Neural cell (in vitro differentiated cells): ENCODE measurements at regions not wholly inside any gene's neighbourhood (a gene's known extent, or its start where the extent isn't known, plus 50 kb on each side); places are given as distances from the start of the nearest gene placed in this dataset.

Source experiments
- H2AFZ ChIP-seq: fragments of 200-600, 300-800 bp; sonication (generic), shearing (Covaris generic); 2 replicates; pipeline ENCODE4 v1.6.0; 2014; ENCODE audit warnings: low read depth, mild to moderate bottlenecking, antibody characterized with exemption, low read length, moderate library complexity
- H3F3A ChIP-seq: fragments of 200-600 bp; shearing (Covaris generic); 2 replicates; pipeline ENCODE4 v1.6.1; 2016; ENCODE audit warnings: mild to moderate bottlenecking, moderate library complexity, mixed read lengths, antibody characterized with exemption, low read length; ENCODE audit not compliant: insufficient read depth, poor library complexity, severe bottlenecking
- H3K27ac ChIP-seq: fragments of 200-600, 300-800 bp; sonication (generic), shearing (Covaris generic); 2 replicates; pipeline ENCODE4 v1.5.1; 2014; ENCODE audit warnings: mild to moderate bottlenecking, low read length, moderate library complexity
- H3K27me3 ChIP-seq: fragments of 300-800, 200-600 bp; sonication (generic), shearing (Covaris generic); 2 replicates; pipeline ENCODE4 v1.6.0; 2014; ENCODE audit warnings: mild to moderate bottlenecking, low read depth, low read length, moderate library complexity; ENCODE audit not compliant: insufficient read depth
- H3K36me3 ChIP-seq: fragments of 300-800, 200-600 bp; sonication (generic), shearing (Covaris generic); 2 replicates; pipeline ENCODE4 v1.5.1; 2014; ENCODE audit warnings: mild to moderate bottlenecking, antibody characterized with exemption, low read length, moderate library complexity; ENCODE audit not compliant: insufficient read depth
- H3K4me2 ChIP-seq: fragments of 300-800, 200-600 bp; sonication (generic), shearing (Covaris generic); 2 replicates; pipeline ENCODE4 v1.6.0; 2014; ENCODE audit warnings: mild to moderate bottlenecking, low read length
- H3K4me3 ChIP-seq: fragments of 300-800, 200-600 bp; sonication (generic), shearing (Covaris generic); 2 replicates; pipeline ENCODE4 v1.5.1; 2014; ENCODE audit warnings: mild to moderate bottlenecking, low read length, moderate library complexity
- H3K79me2 ChIP-seq: fragments of 200-600 bp; shearing (Covaris generic); replicated peaks from 2 replicates; pipeline ENCODE4 v1.6.0; 2014; ENCODE audit warnings: mild to moderate bottlenecking, low read length, moderate library complexity; ENCODE audit not compliant: insufficient read depth
- H3K9ac ChIP-seq: fragments of 300-800, 200-600 bp; sonication (generic), shearing (Covaris generic); 2 replicates; pipeline ENCODE4 v1.6.1; 2016; ENCODE audit warnings: mild to moderate bottlenecking, low read length, mixed read lengths
- H3K9me2 ChIP-seq: fragments of 200-600 bp; shearing (Covaris generic); 2 replicates; pipeline ENCODE4 v1.6.1; 2016; ENCODE audit warnings: mild to moderate bottlenecking, low read length, mixed read lengths; ENCODE audit not compliant: insufficient read depth
- H3K9me3 ChIP-seq: fragments of 200-600, 300-800 bp; sonication (generic), shearing (Covaris generic); 2 replicates; pipeline ENCODE4 v1.6.1; 2016; ENCODE audit warnings: mild to moderate bottlenecking, mixed run types, low read length, moderate library complexity, mixed read lengths
- H4K20me1 ChIP-seq: fragments of 200-600 bp; shearing (Covaris generic); 2 replicates; pipeline ENCODE4 v1.6.1; 2016; ENCODE audit warnings: mild to moderate bottlenecking, mixed run types; ENCODE audit not compliant: insufficient read depth
- CTCF ChIP-seq: fragments of 450-650 bp; IDR thresholded peaks from 2 replicates; pipeline ENCODE4 v1.5.1; 2014; ENCODE audit warnings: antibody characterized with exemption, mild to moderate bottlenecking, moderate library complexity; ENCODE audit not compliant: poor library complexity, severe bottlenecking
- EP300 ChIP-seq: fragments of 450-650 bp; conservative IDR thresholded peaks from 2 replicates; pipeline ENCODE4 v1.6.1; 2014; ENCODE audit warnings: antibody characterized with exemption, mild to moderate bottlenecking, moderate library complexity; ENCODE audit not compliant: poor library complexity, severe bottlenecking
- EZH2 ChIP-seq: fragments of 200-600, 300-800 bp; shearing (Covaris generic), sonication (generic); IDR thresholded peaks from 2 replicates; pipeline ENCODE4 v1.6.1; 2014; ENCODE audit warnings: antibody characterized with exemption, low read length, borderline replicate concordance, mild to moderate bottlenecking; ENCODE audit not compliant: insufficient read depth, poor library complexity, severe bottlenecking
- MXI1 ChIP-seq: fragments of 450-650 bp; conservative IDR thresholded peaks from 2 replicates; pipeline ENCODE4 v1.6.1; 2014; ENCODE audit warnings: antibody characterized with exemption, mild to moderate bottlenecking; ENCODE audit not compliant: poor library complexity, severe bottlenecking
- POLR2AphosphoS5 ChIP-seq: IDR thresholded peaks from 2 replicates; pipeline ENCODE4 v1.6.1; 2012
- RAD21 ChIP-seq: fragments of 450-650 bp; conservative IDR thresholded peaks from 2 replicates; pipeline ENCODE4 v1.6.1; 2014; ENCODE audit warnings: antibody characterized with exemption, mild to moderate bottlenecking, moderate library complexity
- REST ChIP-seq: IDR thresholded peaks from 2 replicates; pipeline ENCODE4 v1.6.1; 2012; ENCODE audit warnings: borderline replicate concordance
- SMC3 ChIP-seq: fragments of 450-650 bp; conservative IDR thresholded peaks from 2 replicates; pipeline ENCODE4 v1.6.1; 2014; ENCODE audit warnings: antibody characterized with exemption, mild to moderate bottlenecking, moderate library complexity; ENCODE audit not compliant: poor library complexity
- TAF1 ChIP-seq: IDR thresholded peaks from 2 replicates; pipeline ENCODE4 v1.6.1; 2012; ENCODE audit warnings: low read depth

- H3K27me3 ChIP-seq: no peaks in the 10 kb centered on the region
- H3K9me2 ChIP-seq: no peaks in the 10 kb centered on the region
- no peaks in the 10 kb centered on the region for H3K36me3 ChIP-seq
- no peak overlapping the region for H3K9ac ChIP-seq
- no peak overlapping the region for H3K4me2 ChIP-seq
- H3K79me2 ChIP-seq: no peaks in the 10 kb centered on the region
- no peaks in the 10 kb centered on the region for H3K9me3 ChIP-seq
- H3F3A ChIP-seq: no peaks in the 10 kb centered on the region
- no peaks in the 10 kb centered on the region for H4K20me1 ChIP-seq
- H3K4me3 ChIP-seq: no peak overlapping the region
- H3K27ac ChIP-seq: no peak overlapping the region
- no peak overlapping the region for H2AFZ ChIP-seq
- TF ChIP-seq EZH2: no peak
- TF ChIP-seq CTCF: no peak
- no peak for TF ChIP-seq TAF1
- TF ChIP-seq POLR2AphosphoS5: no peak
- TF ChIP-seq SMC3: no peak
- no peak for TF ChIP-seq REST
- no peak for TF ChIP-seq EP300
These were observed 434.8 kb upstream of the PROK2 start for GRCh38 chr3:72219752-72220151.

GRCh38 chr3:72217570-72217969 is 432.6 kb upstream of the PROK2 start:
- Histone ChIP-seq H3K9me3 (no peaks in the 10 kb centered on the region), H3K4me3 (no peak overlapping the region), H3K79me2 (no peaks in the 10 kb centered on the region), H3F3A (no peaks in the 10 kb centered on the region), H4K20me1 (no peaks in the 10 kb centered on the region), H3K9me2 (no peaks in the 10 kb centered on the region), H3K27ac (no peak overlapping the region), H3K4me2 (no peak overlapping the region), H2AFZ (no peak overlapping the region), H3K36me3 (no peaks in the 10 kb centered on the region), H3K9ac (no peak overlapping the region), H3K27me3 (no peaks in the 10 kb centered on the region)
- TF ChIP-seq CTCF: no peak
- no peak for TF ChIP-seq MXI1
- no peak for TF ChIP-seq EZH2
- TF ChIP-seq TAF1: no peak
- TF ChIP-seq REST: no peak
- TF ChIP-seq SMC3: no peak
- no peak for TF ChIP-seq RAD21
- no peak for TF ChIP-seq POLR2AphosphoS5
- TF ChIP-seq EP300: no peak
